ENCODE measurements at regions not wholly inside any gene's neighbourhood (a gene's known extent, or its start where the extent isn't known, plus 50 kb on each side); places are given as distances from the start of the nearest gene placed in this dataset.

DNA sequence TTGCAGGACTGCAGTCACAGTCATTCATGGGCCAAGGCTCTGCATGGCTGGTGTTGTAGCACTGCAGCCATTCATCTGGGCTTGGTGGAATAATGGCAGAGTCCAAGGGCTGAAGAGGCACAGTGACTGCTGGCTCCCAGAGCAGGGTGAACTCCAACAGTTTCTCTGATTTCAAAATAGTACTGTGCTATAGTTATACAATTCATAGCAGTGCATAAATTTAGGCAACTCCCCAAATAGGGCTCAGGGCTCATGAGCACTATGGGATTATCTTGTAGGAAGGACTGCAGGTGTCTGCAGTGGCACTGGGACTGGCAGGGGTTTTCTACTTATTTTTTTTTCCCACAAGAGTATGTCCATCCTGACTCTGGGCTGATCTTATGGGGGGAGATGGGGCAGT is 642.5 kb upstream of the SGCD start:
- no peak overlapping the region for H3K4me3 ChIP-seq (ENCODE audit: low read length)
- TF ChIP-seq, protein P1, sequence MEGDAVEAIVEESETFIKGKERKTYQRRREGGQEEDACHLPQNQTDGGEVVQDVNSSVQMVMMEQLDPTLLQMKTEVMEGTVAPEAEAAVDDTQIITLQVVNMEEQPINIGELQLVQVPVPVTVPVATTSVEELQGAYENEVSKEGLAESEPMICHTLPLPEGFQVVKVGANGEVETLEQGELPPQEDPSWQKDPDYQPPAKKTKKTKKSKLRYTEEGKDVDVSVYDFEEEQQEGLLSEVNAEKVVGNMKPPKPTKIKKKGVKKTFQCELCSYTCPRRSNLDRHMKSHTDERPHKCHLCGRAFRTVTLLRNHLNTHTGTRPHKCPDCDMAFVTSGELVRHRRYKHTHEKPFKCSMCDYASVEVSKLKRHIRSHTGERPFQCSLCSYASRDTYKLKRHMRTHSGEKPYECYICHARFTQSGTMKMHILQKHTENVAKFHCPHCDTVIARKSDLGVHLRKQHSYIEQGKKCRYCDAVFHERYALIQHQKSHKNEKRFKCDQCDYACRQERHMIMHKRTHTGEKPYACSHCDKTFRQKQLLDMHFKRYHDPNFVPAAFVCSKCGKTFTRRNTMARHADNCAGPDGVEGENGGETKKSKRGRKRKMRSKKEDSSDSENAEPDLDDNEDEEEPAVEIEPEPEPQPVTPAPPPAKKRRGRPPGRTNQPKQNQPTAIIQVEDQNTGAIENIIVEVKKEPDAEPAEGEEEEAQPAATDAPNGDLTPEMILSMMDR (conservative IDR thresholded peaks at IDR 0.05) = no peak
- no peaks in the 10 kb centered on the region for H3K36me3 Mint-ChIP-seq (ENCODE audit: low read depth)
- no peak for DNase-seq
- no peak overlapping the region for H3K9ac ChIP-seq (ENCODE audit: extremely low read depth, low read length, poor library complexity, severe bottlenecking)
- H3K36me3 ChIP-seq (ENCODE audit: control insufficient read depth, insufficient read depth, low read length) = no peaks in the 10 kb centered on the region
- no peaks in the 10 kb centered on the region for H3K27me3 Mint-ChIP-seq (ENCODE audit: insufficient read depth)
- H3K9me3 Mint-ChIP-seq = no peaks in the 10 kb centered on the region
- no peaks in the 10 kb centered on the region for H3K4me1 ChIP-seq (ENCODE audit: control insufficient read depth, insufficient read depth, low read length)
- peaks cover 8% of the 10 kb centered on the region for H3K4me1 Mint-ChIP-seq
- no peaks in the 10 kb centered on the region for H3K9me3 ChIP-seq (ENCODE audit: control insufficient read depth, low read length)
- H3K27me3 ChIP-seq (ENCODE audit: control insufficient read depth, insufficient read depth, low read length, poor library complexity, severe bottlenecking) = no peaks in the 10 kb centered on the region
- H3K27ac ChIP-seq (ENCODE audit: low read depth, low read length) = no peak overlapping the region
- H3K27ac Mint-ChIP-seq = no peak overlapping the region
- no peak overlapping the region for H3K4me3 Mint-ChIP-seq

DNA sequence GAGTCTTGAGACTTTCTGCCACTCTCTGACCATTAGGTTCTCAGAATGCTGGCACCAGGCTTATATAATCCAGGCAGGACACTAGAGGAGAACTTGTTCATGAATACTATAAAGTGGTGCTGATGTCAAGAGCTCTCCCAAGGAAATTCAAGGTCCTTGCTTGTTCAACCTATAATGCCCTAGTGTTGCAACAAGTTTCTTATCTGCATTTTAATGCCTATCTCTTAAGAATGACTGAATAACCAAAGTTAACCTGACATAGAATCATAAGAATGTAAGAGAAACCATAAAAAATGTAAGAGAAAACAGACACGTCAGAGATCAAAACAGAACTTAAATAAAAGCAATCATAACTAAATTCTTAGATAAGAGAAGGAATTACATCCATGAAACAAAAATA is 640.8 kb upstream of the SGCD start:
- no peaks in the 10 kb centered on the region for H3K36me3 Mint-ChIP-seq (ENCODE audit: low read depth)

GRCh38 chr5:155689406-155689805 is 637.6 kb upstream of the SGCD start:
- Mint-ChIP-seq H3K9me3 (no peaks in the 10 kb centered on the region), H3K27me3 (ENCODE audit: insufficient read depth) (no peaks in the 10 kb centered on the region), H3K4me1 (no peaks in the 10 kb centered on the region), H3K27ac (no peak overlapping the region), H3K4me3 (no peak overlapping the region), H3K36me3 (ENCODE audit: low read depth) (no peaks in the 10 kb centered on the region)
- TF ChIP-seq, protein P1 (conservative IDR thresholded peaks at IDR 0.05) = no peak
- Histone ChIP-seq H3K36me3 (ENCODE audit: control insufficient read depth, insufficient read depth, low read length) (no peaks in the 10 kb centered on the region), H3K27me3 (ENCODE audit: control insufficient read depth, insufficient read depth, low read length, poor library complexity, severe bottlenecking) (no peaks in the 10 kb centered on the region), H3K27ac (ENCODE audit: low read depth, low read length) (no peak overlapping the region), H3K9ac (ENCODE audit: extremely low read depth, low read length, poor library complexity, severe bottlenecking) (no peak overlapping the region), H3K4me1 (ENCODE audit: control insufficient read depth, insufficient read depth, low read length) (no peaks in the 10 kb centered on the region), H3K9me3 (ENCODE audit: control insufficient read depth, low read length) (no peaks in the 10 kb centered on the region), H3K4me3 (ENCODE audit: low read length) (no peak overlapping the region)
- no peak for DNase-seq
- 84 to 86% methylated on average over 1 of the region's 1 CpG for WGBS, 2 experiments (ENCODE audit: insufficient coverage in 1 of 2, insufficient read length in 1 of 2)

More for the DNA sequence above, 640.8 kb upstream of the SGCD start:
- H3K4me1 ChIP-seq (ENCODE audit: control insufficient read depth, insufficient read depth, low read length) = no peaks in the 10 kb centered on the region
- Mint-ChIP-seq H3K4me3 (no peak overlapping the region), H3K4me1 (peaks cover 8% of the 10 kb centered on the region), H3K27me3 (ENCODE audit: insufficient read depth) (no peaks in the 10 kb centered on the region), H3K27ac (no peak overlapping the region), H3K9me3 (no peaks in the 10 kb centered on the region)
- no CpG with 5 or more reads among the region's 1 CpG for WGBS, 2 experiments (ENCODE audit: insufficient coverage in 1 of 2, insufficient read length in 1 of 2)
- no peak overlapping the region for H3K4me3 ChIP-seq (ENCODE audit: low read length)
- TF ChIP-seq, protein P1 (conservative IDR thresholded peaks at IDR 0.05) = no peak
- H3K27me3 ChIP-seq (ENCODE audit: control insufficient read depth, insufficient read depth, low read length, poor library complexity, severe bottlenecking) = no peaks in the 10 kb centered on the region
- no peak overlapping the region for H3K9ac ChIP-seq (ENCODE audit: extremely low read depth, low read length, poor library complexity, severe bottlenecking)
- no peak for DNase-seq
- H3K9me3 ChIP-seq (ENCODE audit: control insufficient read depth, low read length) = no peaks in the 10 kb centered on the region
- no peaks in the 10 kb centered on the region for H3K36me3 ChIP-seq (ENCODE audit: control insufficient read depth, insufficient read depth, low read length)
- no peak overlapping the region for H3K27ac ChIP-seq (ENCODE audit: low read depth, low read length)
